K562 (cell line): ENCODE measurements at regions not wholly inside any gene's neighbourhood (a gene's known extent, or its start where the extent isn't known, plus 50 kb on each side); places are given as distances from the start of the nearest gene placed in this dataset.
"Not testable (repeated sequence)": the region's sequence is repeated elsewhere in the genome, so short reads cannot be mapped to it uniquely, and the experiment has no call there.

ENCODE experiments used
- ATAC-seq: fragments of 200-7000 bp; cut with Tn5 transposase; 3 replicates; pipeline ENCODE4 v1.9.1; 2020; ENCODE audit warnings: moderate library complexity
- BruUV-seq: library from RNA; stranded (reverse); fragments of 400-500 nt; replicated peaks from 2 replicates; lab custom pipeline; 2021; lab: Mats Ljungman, UMichigan
- CTCF ChIA-PET: fragments of 300-600 bp; formaldehyde crosslinking; extraction: SDS; loops from one replicate; lab custom pipeline; 2021; ENCODE audit warnings: low intra/inter-chr PET ratio; lab: Yijun Ruan, JAX
- POLR2A ChIA-PET: fragments of 300-600, 350-650 bp; sonication (Branson Sonifier 250); formaldehyde crosslinking; extraction: SDS; loops from one replicate; lab custom pipeline; 2021; ENCODE audit warnings: antibody characterized with exemption, inconsistent platforms; lab: Yijun Ruan, JAX
- DNase-seq, 4 experiments: peaks; one replicate each; pipeline versions ENCODE4 v3.0.0 to v3.0.0-alpha.2; 2011 to 2018; ENCODE audit warnings: low spot score in 3 of 4, mixed read lengths in 3 of 4; ENCODE audit errors: extremely low read depth in 1 of 4
- FAIRE-seq: peaks from 2 replicates; lab custom pipeline; 2011; peaks lifted over from hg19 to GRCh38; lab: Jason Lieb, UNC
- H2AFZ ChIP-seq: 2 replicates; pipeline ENCODE4 v1.6.0; 2011; ENCODE audit warnings: low read depth, low read length, control low read depth, inconsistent platforms
- H3K27ac ChIP-seq: fragments of 200-600 bp; 3 replicates; pipeline ENCODE4 v1.8.0; 2011; ENCODE audit warnings: low read depth, mild to moderate bottlenecking, control low read depth, inconsistent platforms, low read length, moderate library complexity, mixed read lengths; ENCODE audit errors: extremely low read depth
- H3K27me3 ChIP-seq, 2 experiments: fragments of 300-600 bp in 1 of 2; 2 replicates in 1 of 2; 3 replicates in 1 of 2; pipeline versions ENCODE4 v1.6.0 to v1.8.0; 2011; ENCODE audit warnings: inconsistent platforms in 2 of 2, low read length in 2 of 2, mild to moderate bottlenecking in 1 of 2, mixed read lengths in 1 of 2, moderate library complexity in 1 of 2; ENCODE audit not compliant: control insufficient read depth in 2 of 2, insufficient read depth in 2 of 2
- H3K36me3 ChIP-seq: fragments of 300-600 bp; 3 replicates; pipeline ENCODE4 v1.8.0; 2011; ENCODE audit warnings: mild to moderate bottlenecking, low read length, inconsistent platforms; ENCODE audit not compliant: control insufficient read depth, insufficient read depth
- H3K4me1 ChIP-seq, 2 experiments: fragments of 200-600 bp in 1 of 2; replicated peaks in 1 of 2; 2 replicates in 1 of 2; 3 replicates in 1 of 2; pipeline versions ENCODE4 v1.5.1 to v1.8.0; 2011; ENCODE audit warnings: inconsistent platforms in 2 of 2, low read length in 2 of 2, mild to moderate bottlenecking in 1 of 2, mixed read lengths in 1 of 2, moderate library complexity in 1 of 2; ENCODE audit not compliant: control insufficient read depth in 2 of 2, insufficient read depth in 2 of 2
- H3K4me2 ChIP-seq: 2 replicates; pipeline ENCODE4 v1.6.1; 2011; ENCODE audit warnings: low read length, control low read depth, inconsistent platforms, mixed read lengths; ENCODE audit not compliant: insufficient read depth
- H3K4me3 ChIP-seq: fragments of 200-600 bp; sonication (generic), shearing (Covaris generic); 2 replicates; pipeline ENCODE4 v1.5.1; 2016; ENCODE audit warnings: control low read depth, inconsistent platforms
- H3K79me2 ChIP-seq: fragments of 200-600 bp; 3 replicates; pipeline ENCODE4 v1.8.0; 2011; ENCODE audit warnings: low read length, inconsistent platforms; ENCODE audit not compliant: control insufficient read depth, insufficient read depth
- H3K9ac ChIP-seq, 2 experiments: 2 replicates each; pipeline versions ENCODE4 v1.6.0 to v1.6.1; 2011; ENCODE audit warnings: low read depth in 2 of 2, low read length in 2 of 2, control low read depth in 1 of 2, inconsistent platforms in 1 of 2, mild to moderate bottlenecking in 1 of 2, mixed read lengths in 1 of 2; ENCODE audit not compliant: insufficient read depth in 1 of 2
- H3K9me1 ChIP-seq: one replicate; pipeline ENCODE4 v1.6.0; 2011; ENCODE audit warnings: inconsistent platforms, mild to moderate bottlenecking, low read length, moderate library complexity; ENCODE audit not compliant: control insufficient read depth, insufficient read depth
- H3K9me3 ChIP-seq: replicated peaks from 2 replicates; pipeline ENCODE4 v1.5.1; 2011; ENCODE audit warnings: low read depth, low read length, inconsistent platforms; ENCODE audit not compliant: control insufficient read depth, insufficient read depth
- H4K20me1 ChIP-seq: replicated peaks from 2 replicates; pipeline ENCODE4 v1.6.1; 2011; ENCODE audit warnings: low read length, inconsistent platforms, mixed read lengths; ENCODE audit not compliant: control insufficient read depth, insufficient read depth
- E2F1 ChIP-seq: sonication (generic); formaldehyde crosslinking; IDR thresholded peaks from 2 replicates; pipeline ENCODE4 v1.8.1; 2023; ENCODE audit warnings: mild to moderate bottlenecking, missing genetic modification reagents, moderate library complexity
- HDAC1 ChIP-seq, 2 experiments: fragments of 450-650 bp; IDR thresholded peaks; 2 replicates each; pipeline ENCODE4 v1.6.1; 2016 to 2017; ENCODE audit warnings: inconsistent platforms in 1 of 2, mild to moderate bottlenecking in 1 of 2, moderate library complexity in 1 of 2
- NFIX ChIP-seq: fragments of 250-450 bp; sonication (Bioruptor Pico); IDR thresholded peaks from 2 replicates; pipeline ENCODE4 v1.4.0; 2020; ENCODE audit warnings: low read depth, mild to moderate bottlenecking, moderate library complexity
- PHB ChIP-seq: fragments of 250-450 bp; sonication (Bioruptor Pico); IDR thresholded peaks from 2 replicates; pipeline ENCODE4 v1.5.0; 2021
- RBBP5 ChIP-seq: fragments of 200-600 bp; sonication (generic); IDR thresholded peaks from 2 replicates; pipeline ENCODE4 v1.6.1; 2012; ENCODE audit warnings: borderline replicate concordance, mild to moderate bottlenecking, low read length, control low read depth, inconsistent platforms; ENCODE audit not compliant: insufficient read depth, poor library complexity, severe bottlenecking
- TBL1XR1 ChIP-seq, 2 experiments: IDR thresholded peaks; 2 replicates each; pipeline ENCODE4 v1.6.1; 2012; ENCODE audit warnings: improper control_type of control experiment in 2 of 2, low read length in 2 of 2, mild to moderate bottlenecking in 1 of 2
- ZNF224 ChIP-seq: sonication (generic); formaldehyde crosslinking; IDR thresholded peaks from 2 replicates; pipeline ENCODE4 v1.8.0; 2022; ENCODE audit warnings: mild to moderate bottlenecking, missing genetic modification reagents
- ZNF766 ChIP-seq: fragments of 200-800 bp; sonication (Bioruptor generic); conservative IDR thresholded peaks from 2 replicates; pipeline ENCODE4 v1.6.1; 2016; ENCODE audit warnings: missing genetic modification characterization, missing compliant biosample characterization
- WGBS: fragments of 100-300 bp; shearing (Covaris generic); methylation state at CpG from one replicate; pipeline ENCODE4 v1.1.6; 2016; ENCODE audit warnings: low coverage, mixed read lengths; ENCODE audit not compliant: insufficient coverage; ENCODE audit errors: missing lambda C conversion rate; 5-methylcytosine and 5-hydroxymethylcytosine counted together
- in situ Hi-C: fragments of 300-500 bp; cut with MboI; formaldehyde crosslinking; loops from 4 replicates; pipeline ENCODE4 v1.15.0; 2018; ENCODE audit warnings: inconsistent platforms, mixed read lengths
- intact Hi-C: fragments of 100-400 bp; cut with micrococcal nuclease; formaldehyde crosslinking; loops from 2 replicates; pipeline ENCODE4 v1.14.2; 2022
- TF ChIP-seq, protein P1 (sequence below): fragments of 250-450 bp; sonication (Bioruptor Pico); IDR thresholded peaks from 2 replicates; pipeline ENCODE4 v1.4.0; 2020; ENCODE audit warnings: mild to moderate bottlenecking, moderate library complexity
- TF ChIP-seq, protein P2 (sequence below): fragments of 450-650 bp; IDR thresholded peaks from 2 replicates; pipeline ENCODE4 v1.6.1; 2014; ENCODE audit warnings: low read depth, mild to moderate bottlenecking, moderate library complexity, borderline replicate concordance

- TF ChIP-seq RBBP5 (no peak), NFIX (CRISPR knock-in tag) (no peak), ZNF224 (CRISPR knock-in tag) (no peak), E2F1 (CRISPR knock-in tag) (no peak), TBL1XR1 (IDR thresholded peaks at IDR 0.05; ENCODE audit: low read length in 2 of 2) (no peak), HDAC1 (IDR thresholded peaks at IDR 0.05) (no peak), ZNF766 (no peak), PHB (CRISPR knock-in tag) (no peak)
- TF ChIP-seq, protein P1, sequence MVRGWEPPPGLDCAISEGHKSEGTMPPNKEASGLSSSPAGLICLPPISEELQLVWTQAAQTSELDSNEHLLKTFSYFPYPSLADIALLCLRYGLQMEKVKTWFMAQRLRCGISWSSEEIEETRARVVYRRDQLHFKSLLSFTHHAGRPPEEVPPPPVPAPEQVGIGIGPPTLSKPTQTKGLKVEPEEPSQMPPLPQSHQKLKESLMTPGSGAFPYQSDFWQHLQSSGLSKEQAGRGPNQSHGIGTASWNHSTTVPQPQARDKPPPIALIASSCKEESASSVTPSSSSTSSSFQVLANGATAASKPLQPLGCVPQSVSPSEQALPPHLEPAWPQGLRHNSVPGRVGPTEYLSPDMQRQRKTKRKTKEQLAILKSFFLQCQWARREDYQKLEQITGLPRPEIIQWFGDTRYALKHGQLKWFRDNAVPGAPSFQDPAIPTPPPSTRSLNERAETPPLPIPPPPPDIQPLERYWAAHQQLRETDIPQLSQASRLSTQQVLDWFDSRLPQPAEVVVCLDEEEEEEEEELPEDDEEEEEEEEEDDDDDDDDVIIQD, result no peak
- TF ChIP-seq, protein P2, sequence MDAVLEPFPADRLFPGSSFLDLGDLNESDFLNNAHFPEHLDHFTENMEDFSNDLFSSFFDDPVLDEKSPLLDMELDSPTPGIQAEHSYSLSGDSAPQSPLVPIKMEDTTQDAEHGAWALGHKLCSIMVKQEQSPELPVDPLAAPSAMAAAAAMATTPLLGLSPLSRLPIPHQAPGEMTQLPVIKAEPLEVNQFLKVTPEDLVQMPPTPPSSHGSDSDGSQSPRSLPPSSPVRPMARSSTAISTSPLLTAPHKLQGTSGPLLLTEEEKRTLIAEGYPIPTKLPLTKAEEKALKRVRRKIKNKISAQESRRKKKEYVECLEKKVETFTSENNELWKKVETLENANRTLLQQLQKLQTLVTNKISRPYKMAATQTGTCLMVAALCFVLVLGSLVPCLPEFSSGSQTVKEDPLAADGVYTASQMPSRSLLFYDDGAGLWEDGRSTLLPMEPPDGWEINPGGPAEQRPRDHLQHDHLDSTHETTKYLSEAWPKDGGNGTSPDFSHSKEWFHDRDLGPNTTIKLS, result no peak
Measured at GRCh38 chr7:15057272-15057671, 154.7 kb upstream of the DGKB start (continued).

GRCh38 chr7:15054304-15054703 lies 151.8 kb upstream of the DGKB start:
- intact Hi-C loops, H3K36me3 ChIP-seq, H4K20me1 ChIP-seq, DNase-seq, H2AFZ ChIP-seq, ATAC-seq, CTCF ChIA-PET, H3K4me3 ChIP-seq, H3K4me1 ChIP-seq, H3K4me2 ChIP-seq, BruUV-seq, H3K27me3 ChIP-seq, H3K79me2 ChIP-seq, in situ Hi-C loops, FAIRE-seq, H3K9me3 ChIP-seq, H3K27ac ChIP-seq, H3K9me1 ChIP-seq, POLR2A ChIA-PET, H3K9ac ChIP-seq: not testable (repeated sequence)
- 0% methylated on average over 2 of the region's 4 CpGs for WGBS
